ENCODE measurements at regions not wholly inside any gene's neighbourhood (a gene's known extent, or its start where the extent isn't known, plus 50 kb on each side); places are given as distances from the start of the nearest gene placed in this dataset.

DNA sequence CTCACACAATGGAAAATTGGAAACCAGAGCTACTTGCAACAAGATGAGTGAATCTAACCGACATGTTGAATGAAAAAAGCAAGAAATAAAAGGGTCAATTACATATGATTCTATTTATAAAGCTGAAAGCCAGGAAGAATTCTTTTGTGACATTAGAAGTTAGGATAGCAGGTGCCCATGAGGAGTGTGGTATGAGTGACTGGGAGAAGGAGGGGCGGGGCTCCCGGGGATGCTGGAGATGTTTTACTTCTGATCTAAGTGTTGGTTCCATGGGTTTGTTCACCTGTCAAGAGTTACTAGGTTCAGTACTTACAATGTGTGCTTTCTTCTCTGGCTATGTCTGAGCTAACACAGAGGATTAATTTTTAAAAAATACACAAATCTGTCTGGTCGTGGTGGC lies 60.8 kb downstream of the NSMCE3 start:
- no CpG with 5 or more reads among the region's 4 CpGs for WGBS (ENCODE audit: insufficient coverage, insufficient read length)
- no peak overlapping the region for H3K27ac ChIP-seq (ENCODE audit: low read length)
- no peak for DNase-seq (ENCODE audit: low read depth, low spot score)

GRCh38 chr15:29208352-29208751 lies 61.3 kb downstream of the NSMCE3 start:
- Histone ChIP-seq H3K9me3 (ENCODE audit: control insufficient read depth, insufficient read depth, low read length) (no peaks in the 10 kb centered on the region), H3K4me3 (ENCODE audit: low read length) (no peak overlapping the region)

More for the DNA sequence above, 60.8 kb downstream of the NSMCE3 start:
- H3K36me3 ChIP-seq (ENCODE audit: control insufficient read depth, insufficient read depth, low read length) = no peaks in the 10 kb centered on the region
- no peaks in the 10 kb centered on the region for H3K27me3 ChIP-seq (ENCODE audit: control insufficient read depth, insufficient read depth, low read length)
- no peaks in the 10 kb centered on the region for H3K9me3 ChIP-seq (ENCODE audit: control insufficient read depth, insufficient read depth, low read length)
- H3K4me3 ChIP-seq (ENCODE audit: low read length) = no peak overlapping the region
- no peaks in the 10 kb centered on the region for H3K4me1 ChIP-seq (ENCODE audit: control insufficient read depth, insufficient read depth, low read length)

DNA sequence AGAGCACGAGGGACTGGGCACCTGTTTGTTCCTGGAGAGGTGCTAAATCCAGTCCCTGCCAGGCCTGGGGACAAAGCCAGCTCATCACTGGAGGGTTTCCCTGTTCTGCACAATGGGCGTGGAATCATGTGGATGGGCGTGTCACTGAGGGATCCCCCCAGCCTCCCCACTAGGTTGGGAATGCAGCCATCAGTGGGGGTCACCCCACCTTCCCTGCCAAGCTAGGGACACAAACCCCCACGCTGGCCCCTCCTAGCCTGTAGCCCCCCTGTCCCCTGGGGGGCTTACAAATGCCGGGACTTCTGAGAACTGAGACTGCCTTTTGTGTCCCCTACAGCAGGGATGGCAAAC lies 61.9 kb downstream of the NSMCE3 start:
- Histone ChIP-seq H3K9me3 (ENCODE audit: control insufficient read depth, insufficient read depth, low read length) (no peaks in the 10 kb centered on the region), H3K27ac (ENCODE audit: low read length) (no peak overlapping the region), H3K4me3 (ENCODE audit: low read length) (no peak overlapping the region), H3K4me1 (ENCODE audit: control insufficient read depth, insufficient read depth, low read length) (no peaks in the 10 kb centered on the region), H3K27me3 (ENCODE audit: control insufficient read depth, insufficient read depth, low read length) (no peaks in the 10 kb centered on the region), H3K36me3 (ENCODE audit: control insufficient read depth, insufficient read depth, low read length) (no peaks in the 10 kb centered on the region)
- DNase-seq (ENCODE audit: low read depth, low spot score) = no peak
- WGBS (ENCODE audit: insufficient coverage, insufficient read length) = no CpG with 5 or more reads among the region's 5 CpGs

More at GRCh38 chr15:29208352-29208751, 61.3 kb downstream of the NSMCE3 start:
- DNase-seq (ENCODE audit: low read depth, low spot score) = no peak
- Histone ChIP-seq H3K4me1 (ENCODE audit: control insufficient read depth, insufficient read depth, low read length) (no peaks in the 10 kb centered on the region), H3K36me3 (ENCODE audit: control insufficient read depth, insufficient read depth, low read length) (no peaks in the 10 kb centered on the region), H3K27me3 (ENCODE audit: control insufficient read depth, insufficient read depth, low read length) (no peaks in the 10 kb centered on the region), H3K27ac (ENCODE audit: low read length) (no peak overlapping the region)
- WGBS (ENCODE audit: insufficient coverage, insufficient read length) = no CpG with 5 or more reads among the region's 5 CpGs

- H3K4me1 ChIP-seq (ENCODE audit: control insufficient read depth, insufficient read depth, low read length) = no peaks in the 10 kb centered on the region
- no CpG with 5 or more reads among the region's 23 CpGs for WGBS (ENCODE audit: insufficient coverage, insufficient read length)
- H3K4me3 ChIP-seq (ENCODE audit: low read length) = no peak overlapping the region
- H3K36me3 ChIP-seq (ENCODE audit: control insufficient read depth, insufficient read depth, low read length) = no peaks in the 10 kb centered on the region
- H3K27ac ChIP-seq (ENCODE audit: low read length) = no peak overlapping the region
- DNase-seq (ENCODE audit: low read depth, low spot score) = no peak
- no peaks in the 10 kb centered on the region for H3K9me3 ChIP-seq (ENCODE audit: control insufficient read depth, insufficient read depth, low read length)
- H3K27me3 ChIP-seq (ENCODE audit: control insufficient read depth, insufficient read depth, low read length) = no peaks in the 10 kb centered on the region
These were observed 62.4 kb downstream of the NSMCE3 start for GRCh38 chr15:29207027-29207757.

GRCh38 chr15:29205186-29205585 lies 64.4 kb downstream of the NSMCE3 start:
- no peaks in the 10 kb centered on the region for H3K4me1 ChIP-seq (ENCODE audit: control insufficient read depth, insufficient read depth, low read length)
- no peak overlapping the region for H3K27ac ChIP-seq (ENCODE audit: low read length)
- H3K36me3 ChIP-seq (ENCODE audit: control insufficient read depth, insufficient read depth, low read length) = no peaks in the 10 kb centered on the region
- H3K27me3 ChIP-seq (ENCODE audit: control insufficient read depth, insufficient read depth, low read length) = no peaks in the 10 kb centered on the region
- no peak for DNase-seq (ENCODE audit: low read depth, low spot score)
- H3K9me3 ChIP-seq (ENCODE audit: control insufficient read depth, insufficient read depth, low read length) = no peaks in the 10 kb centered on the region
- no peak overlapping the region for H3K4me3 ChIP-seq (ENCODE audit: low read length)
- no CpG with 5 or more reads among the region's 2 CpGs for WGBS (ENCODE audit: insufficient coverage, insufficient read length)

DNA sequence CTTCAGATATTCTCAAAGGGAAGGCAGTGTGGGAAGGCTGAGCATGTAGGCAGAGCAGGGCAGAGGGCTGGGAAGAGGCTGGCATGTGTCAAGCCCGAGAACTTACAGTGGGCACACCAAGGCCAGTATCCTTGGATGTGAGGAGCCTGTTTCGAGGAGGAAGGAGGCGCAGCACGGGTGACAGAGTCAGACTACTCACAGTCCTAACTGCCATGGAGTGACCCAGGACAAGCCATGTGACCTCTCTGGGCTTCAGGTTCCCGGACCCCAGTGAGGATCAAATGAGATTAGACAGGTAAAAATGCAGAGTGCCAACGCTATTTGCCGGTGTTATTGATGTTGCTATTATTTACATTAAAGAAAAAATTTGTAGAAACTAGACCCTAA lies 65.3 kb downstream of the NSMCE3 start:
- H3K9me3 ChIP-seq (ENCODE audit: control insufficient read depth, insufficient read depth, low read length) = no peaks in the 10 kb centered on the region
- WGBS (ENCODE audit: insufficient coverage, insufficient read length) = no CpG with 5 or more reads among the region's 7 CpGs
- H3K4me1 ChIP-seq (ENCODE audit: control insufficient read depth, insufficient read depth, low read length) = no peaks in the 10 kb centered on the region
- no peak overlapping the region for H3K4me3 ChIP-seq (ENCODE audit: low read length)
- DNase-seq (ENCODE audit: low read depth, low spot score) = no peak
- no peak overlapping the region for H3K27ac ChIP-seq (ENCODE audit: low read length)
- H3K36me3 ChIP-seq (ENCODE audit: control insufficient read depth, insufficient read depth, low read length) = no peaks in the 10 kb centered on the region
- H3K27me3 ChIP-seq (ENCODE audit: control insufficient read depth, insufficient read depth, low read length) = no peaks in the 10 kb centered on the region

GRCh38 chr15:29203718-29204368 lies 65.8 kb downstream of the NSMCE3 start:
- DNase-seq (ENCODE audit: low read depth, low spot score) = no peak
- no peaks in the 10 kb centered on the region for H3K4me1 ChIP-seq (ENCODE audit: control insufficient read depth, insufficient read depth, low read length)
- no peaks in the 10 kb centered on the region for H3K36me3 ChIP-seq (ENCODE audit: control insufficient read depth, insufficient read depth, low read length)
- no peaks in the 10 kb centered on the region for H3K9me3 ChIP-seq (ENCODE audit: control insufficient read depth, insufficient read depth, low read length)
- no peaks in the 10 kb centered on the region for H3K27me3 ChIP-seq (ENCODE audit: control insufficient read depth, insufficient read depth, low read length)
- no peak overlapping the region for H3K4me3 ChIP-seq (ENCODE audit: low read length)
- WGBS (ENCODE audit: insufficient coverage, insufficient read length) = no CpG with 5 or more reads among the region's 8 CpGs
- no peak overlapping the region for H3K27ac ChIP-seq (ENCODE audit: low read length)

- Histone ChIP-seq H3K4me1 (ENCODE audit: control insufficient read depth, insufficient read depth, low read length) (peaks cover 6% of the 10 kb centered on the region), H3K36me3 (ENCODE audit: control insufficient read depth, insufficient read depth, low read length) (no peaks in the 10 kb centered on the region), H3K4me3 (ENCODE audit: low read length) (no peak overlapping the region), H3K9me3 (ENCODE audit: control insufficient read depth, insufficient read depth, low read length) (no peaks in the 10 kb centered on the region), H3K27ac (ENCODE audit: low read length) (no peak overlapping the region), H3K27me3 (ENCODE audit: control insufficient read depth, insufficient read depth, low read length) (no peaks in the 10 kb centered on the region)
- no CpG with 5 or more reads among the region's 3 CpGs for WGBS (ENCODE audit: insufficient coverage, insufficient read length)
- DNase-seq (ENCODE audit: low read depth, low spot score) = no peak
These were observed 72.9 kb downstream of the NSMCE3 start for GRCh38 chr15:29196722-29197121.

DNA sequence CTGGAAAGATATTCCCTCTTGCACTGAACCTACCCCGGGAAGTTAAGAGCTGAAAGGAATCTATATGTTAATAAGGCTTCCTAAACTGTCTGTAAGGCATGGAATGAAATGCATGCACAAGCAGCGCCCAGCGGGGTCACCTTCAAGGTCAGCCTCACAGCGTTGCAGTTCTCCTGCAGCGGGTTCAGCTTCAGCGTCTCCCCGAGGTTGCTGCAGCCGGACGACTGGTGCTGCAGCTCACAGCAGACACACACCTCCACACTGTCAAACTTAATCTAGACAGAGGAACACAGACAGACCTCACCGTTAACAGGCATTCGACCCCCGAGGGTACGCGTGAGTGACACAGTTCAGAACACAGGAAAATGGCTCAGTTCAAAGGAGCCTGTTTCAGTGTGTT lies 73.3 kb downstream of the NSMCE3 start:
- Histone ChIP-seq H3K4me1 (ENCODE audit: control insufficient read depth, insufficient read depth, low read length) (peaks cover 6% of the 10 kb centered on the region), H3K4me3 (ENCODE audit: low read length) (no peak overlapping the region), H3K36me3 (ENCODE audit: control insufficient read depth, insufficient read depth, low read length) (no peaks in the 10 kb centered on the region), H3K27me3 (ENCODE audit: control insufficient read depth, insufficient read depth, low read length) (no peaks in the 10 kb centered on the region), H3K27ac (ENCODE audit: low read length) (no peak overlapping the region), H3K9me3 (ENCODE audit: control insufficient read depth, insufficient read depth, low read length) (no peaks in the 10 kb centered on the region)
- DNase-seq (ENCODE audit: low read depth, low spot score) = peak; percentile 43
- no CpG with 5 or more reads among the region's 14 CpGs for WGBS (ENCODE audit: insufficient coverage, insufficient read length)

DNA sequence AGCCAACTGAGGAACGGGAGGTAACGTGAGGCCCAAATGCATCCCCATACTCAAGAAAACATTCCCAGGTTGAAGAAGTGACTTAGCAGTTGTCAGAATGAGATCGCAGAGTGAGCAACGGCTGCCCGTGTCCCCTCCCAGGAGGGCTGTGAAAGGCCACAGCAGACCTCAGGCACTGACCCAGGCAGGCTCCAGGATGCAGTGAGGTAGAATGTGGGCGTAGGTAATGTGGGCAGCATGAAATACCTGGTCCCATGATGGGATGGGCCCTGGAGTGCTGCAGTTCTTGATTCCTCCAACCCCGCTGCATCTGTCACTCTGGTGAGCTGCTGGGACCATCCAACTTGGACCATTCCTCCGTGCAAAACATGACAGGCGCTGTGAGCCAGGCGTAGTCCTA lies 74.8 kb downstream of the NSMCE3 start:
- Histone ChIP-seq H3K4me1 (ENCODE audit: control insufficient read depth, insufficient read depth, low read length) (peaks cover 6% of the 10 kb centered on the region), H3K4me3 (ENCODE audit: low read length) (no peak overlapping the region), H3K27me3 (ENCODE audit: control insufficient read depth, insufficient read depth, low read length) (no peaks in the 10 kb centered on the region), H3K9me3 (ENCODE audit: control insufficient read depth, insufficient read depth, low read length) (no peaks in the 10 kb centered on the region), H3K36me3 (ENCODE audit: control insufficient read depth, insufficient read depth, low read length) (no peaks in the 10 kb centered on the region), H3K27ac (ENCODE audit: low read length) (no peak overlapping the region)
- no CpG with 5 or more reads among the region's 10 CpGs for WGBS (ENCODE audit: insufficient coverage, insufficient read length)
- DNase-seq (ENCODE audit: low read depth, low spot score) = no peak
